NOMO-1 treated with DMSO at 0.1 percent for 48 hours (cell line): ENCODE measurements at regions not wholly inside any gene's neighbourhood (a gene's known extent, or its start where the extent isn't known, plus 50 kb on each side); places are given as distances from the start of the nearest gene placed in this dataset.
A peak's percentile ranks its signal among the peaks of the same experiment; 100 is the strongest.

Source experiments
- DNase-seq: peaks from one replicate; lab custom pipeline; 2025; ENCODE audit not compliant: unreplicated experiment; lab: John Stamatoyannopoulos, UW

DNA sequence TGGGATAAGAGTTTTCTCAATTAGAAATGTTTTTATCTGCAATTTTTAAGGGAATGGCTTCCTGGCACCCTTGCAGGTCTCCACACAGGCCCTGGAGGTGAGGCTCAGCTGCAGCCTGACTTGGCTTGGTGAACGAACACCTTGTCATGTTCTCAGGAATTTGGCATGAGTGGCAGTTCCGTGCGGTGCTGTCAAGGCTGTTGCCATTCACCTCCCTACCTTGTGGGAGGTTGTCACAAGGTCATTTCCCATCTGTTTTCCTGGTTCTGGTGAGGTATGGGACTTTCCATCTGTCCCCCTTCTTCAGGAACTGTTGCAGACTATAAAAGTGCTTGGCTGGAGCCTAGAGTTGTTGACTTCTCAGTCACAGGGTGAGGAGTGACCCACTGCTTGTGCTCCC, 82.9 kb downstream of the ELOVL4 start:
- no peak for DNase-seq

DNA sequence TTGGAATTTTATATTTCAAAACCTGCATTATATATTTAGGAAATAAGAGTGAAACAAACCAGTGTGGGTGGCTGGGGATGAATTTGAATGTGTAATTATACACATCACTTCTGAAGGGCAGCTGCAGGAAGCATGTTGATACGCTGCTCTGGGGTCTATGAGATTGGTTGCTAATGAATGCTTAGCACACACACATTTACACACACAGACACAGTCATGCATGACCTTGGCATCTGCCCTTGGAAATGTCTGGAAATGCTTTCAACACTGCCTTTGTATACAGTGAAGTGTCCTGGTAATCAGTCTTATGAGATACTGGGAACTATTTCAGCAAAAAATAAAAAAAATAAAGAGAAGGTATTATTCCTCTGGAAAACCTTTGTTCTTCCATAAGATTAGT, 83.4 kb downstream of the ELOVL4 start:
- no peak for DNase-seq

DNA sequence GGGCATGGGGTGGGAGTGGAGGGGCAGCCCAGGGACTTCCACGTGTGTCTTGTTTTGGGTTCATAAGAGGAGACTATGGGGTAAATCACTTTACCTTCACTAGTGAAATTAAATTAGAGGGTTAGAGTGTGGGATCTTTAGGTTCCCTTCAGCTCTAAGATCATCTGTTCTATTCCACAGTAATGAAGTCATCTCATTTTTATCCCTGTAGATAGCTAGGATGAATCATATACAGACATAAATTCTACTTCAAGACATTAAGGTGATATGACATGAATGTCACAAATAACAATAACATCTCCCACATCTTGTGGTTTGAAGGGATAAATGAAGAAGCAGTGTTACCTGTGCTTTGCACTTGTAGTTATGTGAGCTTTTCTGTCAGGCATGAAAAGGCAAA, 83.8 kb downstream of the ELOVL4 start:
- DNase-seq: no peak

DNA sequence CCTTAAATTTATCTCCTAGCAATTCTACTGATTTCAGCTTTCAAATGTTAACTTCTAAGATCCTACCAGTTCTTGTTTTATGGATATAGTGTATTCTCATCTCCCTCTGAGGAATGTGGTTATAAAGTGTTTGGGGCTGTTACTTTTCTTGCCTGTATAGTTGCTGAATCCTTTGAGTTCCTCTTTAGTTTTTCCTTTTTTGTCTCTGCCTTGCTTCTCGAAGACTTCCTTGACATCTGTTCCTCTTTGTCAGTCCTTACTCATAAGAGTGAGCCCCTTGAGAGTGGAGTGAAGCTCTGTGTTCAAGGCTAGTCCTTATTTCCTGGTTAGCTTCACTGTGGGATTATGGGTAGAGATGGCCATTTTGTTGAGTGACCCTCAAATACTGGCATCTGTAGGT, 84.6 kb downstream of the ELOVL4 start:
- no peak for DNase-seq

DNA sequence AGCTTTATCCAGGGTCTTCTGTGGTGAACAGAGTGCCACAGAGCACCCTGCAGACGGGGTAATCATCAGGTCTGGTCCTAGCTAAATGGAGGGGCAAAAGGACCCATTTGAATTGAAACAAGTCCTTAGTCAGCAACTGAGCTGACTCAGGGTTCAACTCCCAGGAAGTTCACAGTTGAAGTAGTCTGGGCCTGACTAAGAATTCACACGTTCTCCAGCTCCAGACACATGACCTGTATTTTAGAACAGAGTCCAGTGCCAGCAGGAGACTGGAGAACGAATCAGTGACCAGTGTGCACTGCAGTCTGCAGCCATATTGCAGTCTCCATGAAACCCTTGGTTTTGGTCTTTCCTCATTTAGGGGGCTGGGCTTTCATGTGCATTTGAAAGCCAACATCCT, 85.2 kb downstream of the ELOVL4 start:
- no peak for DNase-seq

DNA sequence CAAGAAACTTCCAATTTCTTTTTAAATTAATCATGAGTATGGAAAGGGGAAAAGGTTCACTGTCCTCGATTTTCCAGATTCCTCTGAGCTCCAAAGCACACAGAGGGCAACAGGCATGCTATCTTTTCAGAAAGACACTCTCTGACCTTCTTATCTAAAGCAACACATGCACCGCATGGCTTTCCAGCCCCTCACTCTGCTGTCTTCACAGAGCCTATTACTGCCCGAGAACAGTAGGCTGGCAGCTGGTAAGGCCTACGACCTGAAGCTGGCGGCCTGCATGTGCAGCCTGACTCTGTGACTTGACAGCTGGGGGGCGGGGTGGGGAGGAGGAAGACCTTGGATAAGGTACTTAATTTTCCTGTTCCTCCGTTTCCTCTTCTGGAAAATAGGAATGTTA, 86.3 kb downstream of the ELOVL4 start:
- no peak for DNase-seq

DNA sequence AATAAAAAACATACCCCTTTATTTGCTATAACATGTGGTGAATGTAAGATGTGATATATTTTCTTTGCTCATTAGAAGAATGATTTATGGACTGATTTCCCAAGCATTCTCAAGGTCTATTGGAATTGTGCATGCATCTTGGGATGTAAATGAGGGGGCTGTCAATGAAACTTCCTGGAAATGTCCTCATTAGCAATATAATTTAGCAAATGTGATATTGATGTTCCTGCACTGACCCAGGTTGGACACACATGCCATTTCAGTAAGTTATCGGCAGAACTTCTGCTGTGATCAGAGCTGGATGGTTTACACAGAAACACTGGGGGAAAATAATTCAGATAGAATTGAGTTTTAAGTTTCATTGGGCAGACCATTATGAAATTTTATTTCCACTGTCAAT, 99.9 kb downstream of the ELOVL4 start:
- DNase-seq: no peak

DNA sequence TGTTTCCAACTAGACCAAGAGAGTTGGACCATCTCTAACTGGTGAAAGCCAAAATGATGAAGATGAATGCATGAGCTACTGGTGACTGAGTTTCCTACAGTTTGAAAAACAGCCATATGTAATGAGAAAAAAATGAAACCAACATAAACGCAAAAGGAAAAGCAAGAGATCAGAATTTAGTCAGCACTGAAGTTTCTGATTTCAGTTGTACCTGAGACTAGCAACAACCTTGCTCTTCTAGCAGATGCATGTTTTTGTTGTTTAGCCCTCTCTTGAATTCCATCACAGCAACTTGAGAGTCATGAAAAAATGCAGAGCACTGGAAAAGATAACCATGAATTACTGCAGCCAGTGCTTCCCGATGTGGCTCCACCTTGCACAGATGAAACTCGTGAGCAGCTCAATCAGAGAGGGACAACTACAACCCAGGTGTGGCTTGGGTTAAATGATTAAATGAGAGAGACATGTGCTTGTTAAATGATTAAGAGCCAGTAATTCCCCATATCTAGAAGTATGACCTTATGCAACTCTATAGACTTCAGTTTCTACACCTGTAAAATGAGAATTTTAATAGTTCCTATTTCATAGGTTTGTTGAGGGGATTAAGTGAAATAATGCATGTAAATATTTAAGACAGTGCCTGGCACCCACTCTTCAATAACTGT, 104.8 kb downstream of the ELOVL4 start:
- DNase-seq: no peak

DNA sequence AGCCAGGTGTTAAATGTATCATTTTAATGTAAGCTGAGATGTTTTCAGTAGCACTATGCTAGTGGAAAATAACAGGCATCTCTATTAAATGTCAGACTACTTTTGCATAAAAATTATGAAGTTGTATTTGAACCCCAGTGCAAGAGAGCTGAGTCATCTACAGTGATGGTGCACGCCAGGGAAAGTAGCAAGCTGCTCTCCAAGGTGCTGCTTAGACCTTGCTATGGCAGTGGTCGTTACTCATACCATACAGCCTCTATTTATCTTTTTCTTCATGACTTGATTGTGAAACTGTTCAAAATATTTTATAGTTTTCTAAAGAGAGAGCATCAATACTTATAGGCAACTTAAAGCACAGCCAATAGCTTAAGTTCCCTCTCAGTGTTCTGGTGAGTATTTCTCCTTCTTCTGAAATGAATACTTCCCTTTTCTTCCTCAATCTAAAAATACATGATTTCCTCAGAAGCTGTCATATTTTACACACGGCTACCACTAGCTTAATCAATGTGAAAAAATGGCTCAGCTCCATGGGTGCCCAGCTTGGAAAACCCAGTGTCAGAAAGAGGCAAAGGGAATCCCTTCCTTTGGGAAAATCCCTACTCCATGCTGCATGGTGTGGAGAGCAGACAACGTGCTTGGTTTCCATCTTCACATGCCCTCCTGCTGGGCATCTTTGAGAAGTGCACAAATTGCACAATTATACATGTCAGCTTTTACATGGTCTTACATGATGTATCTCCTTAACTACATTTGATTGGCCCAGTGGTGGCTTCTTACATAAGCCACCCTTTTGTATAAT, 105.6 kb downstream of the ELOVL4 start:
- peak; percentile 73 for DNase-seq

DNA sequence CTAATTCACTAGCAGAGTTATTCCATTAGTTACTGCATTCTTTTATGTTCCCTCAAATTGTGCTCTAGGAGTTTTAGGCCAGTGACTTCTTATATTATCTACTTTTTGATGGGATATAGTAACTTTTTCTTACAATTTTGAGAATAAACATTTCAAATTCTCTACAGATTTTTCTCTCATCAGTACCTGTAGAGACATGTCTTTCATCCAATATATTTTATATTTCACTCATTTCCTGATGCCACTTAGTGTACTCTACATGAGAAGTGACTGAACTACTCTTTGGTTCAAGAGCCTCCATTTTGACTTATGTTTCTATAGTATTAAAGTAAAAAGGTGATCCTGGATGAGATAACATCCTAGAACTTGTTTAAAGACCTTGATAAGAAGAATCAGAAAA, 108.5 kb downstream of the ELOVL4 start:
- DNase-seq: no peak

DNA sequence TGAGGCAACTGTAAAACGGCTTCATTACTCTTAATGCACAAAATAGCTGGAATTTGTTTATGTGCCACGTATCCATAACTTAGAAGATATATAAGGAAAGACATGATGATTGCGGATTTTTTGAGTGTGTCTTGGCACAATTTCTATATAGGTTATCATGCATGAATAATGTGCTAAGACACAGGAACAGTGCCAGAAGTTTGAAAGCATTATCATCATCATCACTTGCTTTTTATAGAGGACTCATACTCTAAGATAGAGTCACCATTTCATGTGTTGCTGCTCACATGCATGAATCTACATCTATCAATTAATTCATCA, 113.4 kb downstream of the ELOVL4 start:
- no peak for DNase-seq

DNA sequence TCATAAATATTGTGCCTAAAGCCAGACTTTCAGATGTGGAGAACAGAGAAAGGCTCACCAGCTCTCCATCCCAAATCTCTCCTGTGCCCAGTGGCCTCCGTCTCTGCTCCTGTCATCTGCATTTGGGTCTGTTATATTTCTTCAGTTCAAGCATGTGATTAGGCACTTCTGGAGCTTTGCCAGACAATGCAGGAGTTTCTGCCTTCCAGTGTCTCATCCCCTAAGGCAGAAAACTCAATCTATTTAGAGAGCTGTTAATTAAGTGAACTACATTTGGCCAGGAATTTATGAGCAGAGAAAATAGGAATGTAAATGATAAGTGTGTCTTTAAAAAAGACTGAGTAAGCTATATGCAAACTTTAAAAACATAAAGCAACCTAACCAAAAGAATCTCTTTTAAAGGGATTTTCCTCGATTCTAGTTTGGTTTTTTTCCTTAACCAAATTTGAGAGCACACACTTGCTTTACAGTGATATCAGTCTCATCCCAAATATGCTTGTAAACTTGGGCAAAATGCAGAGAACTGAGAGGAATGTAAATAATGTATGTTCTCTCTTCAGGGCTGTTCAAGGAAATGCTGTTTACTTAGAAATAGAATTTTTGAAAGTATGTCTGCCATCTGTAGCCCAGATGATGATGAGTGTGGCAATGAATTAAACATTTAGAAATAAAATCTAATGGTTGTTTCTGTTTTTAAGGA, 113.9 kb downstream of the ELOVL4 start:
- no peak for DNase-seq

DNA sequence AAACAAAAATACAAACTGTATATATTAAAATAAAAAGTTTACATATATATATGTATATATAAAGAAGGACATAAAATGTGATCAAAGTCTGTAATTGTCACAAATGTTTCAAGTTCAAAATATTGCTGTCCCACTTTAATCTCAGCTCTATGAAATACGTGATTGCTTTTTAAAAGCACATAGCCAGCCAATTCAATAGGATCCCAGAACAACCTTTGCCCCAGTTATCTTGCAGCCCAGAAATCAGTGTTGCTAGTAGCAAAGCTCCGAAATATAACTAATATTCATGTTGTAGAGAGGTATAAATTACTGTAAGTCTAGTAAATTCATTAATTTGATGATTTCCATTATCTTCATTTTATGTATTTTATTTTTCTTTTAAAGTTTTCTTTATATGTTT, 114.6 kb downstream of the ELOVL4 start:
- DNase-seq: no peak

DNA sequence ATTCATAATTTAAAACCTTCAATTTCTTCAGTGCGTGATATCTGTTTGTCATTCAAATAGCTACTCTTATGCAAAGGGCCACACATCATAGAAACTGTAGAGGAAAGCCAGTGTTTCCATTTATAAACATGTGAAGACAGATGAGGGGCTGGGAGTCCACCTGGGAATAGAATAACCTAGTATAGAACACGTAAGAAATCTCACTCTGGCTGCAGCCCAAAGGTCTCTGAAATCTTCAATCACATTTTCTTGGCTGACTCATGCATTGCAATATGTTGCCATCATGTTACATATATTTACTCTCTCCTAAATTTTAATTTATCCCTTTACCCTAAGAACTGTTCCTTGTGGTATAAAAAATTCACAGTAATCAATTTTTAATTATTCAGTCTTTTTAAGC, 123.2 kb downstream of the ELOVL4 start:
- no peak for DNase-seq

DNA sequence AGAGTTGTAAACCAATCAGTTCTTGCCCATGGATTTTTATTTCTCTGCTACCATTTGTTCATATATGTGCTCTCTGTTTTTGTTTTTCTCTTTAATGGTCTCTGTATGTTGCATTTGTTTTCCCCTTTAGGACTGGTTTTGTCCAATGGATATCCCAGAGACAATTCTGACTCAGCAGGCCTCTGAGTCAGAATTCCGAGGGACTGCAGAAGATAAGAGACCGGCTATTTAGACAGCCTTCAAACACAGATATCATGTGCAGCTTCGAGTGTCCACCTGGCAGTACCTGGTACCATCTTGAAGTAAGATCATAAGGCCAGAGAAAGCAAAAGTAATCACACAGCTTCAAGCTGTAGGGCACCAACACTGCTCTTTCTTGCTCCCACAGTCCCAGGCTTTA, 125.5 kb downstream of the ELOVL4 start:
- DNase-seq: no peak

DNA sequence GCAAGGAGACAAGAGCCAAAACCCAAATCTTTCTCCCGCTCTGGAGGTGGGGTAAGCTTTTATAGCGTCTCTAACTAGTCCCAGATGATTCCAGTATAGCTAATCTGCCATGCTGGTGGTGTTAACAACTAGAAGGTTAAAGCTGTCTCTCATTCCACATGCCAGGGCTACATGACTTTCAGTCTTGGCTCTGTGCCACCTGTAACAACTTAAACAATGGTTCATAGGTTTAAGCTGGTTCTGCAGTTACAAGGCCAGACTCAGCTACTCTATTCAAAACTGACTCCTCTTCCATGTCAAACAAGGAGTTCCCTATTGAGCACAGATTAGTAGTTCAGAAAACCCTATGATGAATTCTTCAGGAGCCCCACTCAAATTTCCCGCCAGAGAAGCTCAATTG, 128.9 kb downstream of the ELOVL4 start:
- DNase-seq: no peak

DNA sequence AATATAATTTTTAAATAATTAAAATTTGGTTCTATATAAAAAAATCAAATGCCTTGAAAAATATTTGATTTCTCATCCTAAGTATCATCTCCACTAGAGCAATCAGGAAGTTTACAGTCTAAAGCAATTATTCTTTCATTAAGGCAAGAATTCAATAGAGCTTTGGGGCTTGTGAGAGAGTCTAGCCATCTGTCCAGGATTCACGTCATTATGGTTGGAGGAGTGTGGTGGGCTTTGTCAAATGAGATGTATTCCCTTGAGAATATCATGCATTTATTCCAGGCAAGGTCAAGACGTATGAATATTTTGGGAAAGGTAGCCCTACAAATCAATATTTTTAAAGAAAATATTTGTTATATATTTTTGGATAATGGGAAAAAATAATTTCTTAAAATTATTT, 132.4 kb downstream of the ELOVL4 start:
- no peak for DNase-seq

DNA sequence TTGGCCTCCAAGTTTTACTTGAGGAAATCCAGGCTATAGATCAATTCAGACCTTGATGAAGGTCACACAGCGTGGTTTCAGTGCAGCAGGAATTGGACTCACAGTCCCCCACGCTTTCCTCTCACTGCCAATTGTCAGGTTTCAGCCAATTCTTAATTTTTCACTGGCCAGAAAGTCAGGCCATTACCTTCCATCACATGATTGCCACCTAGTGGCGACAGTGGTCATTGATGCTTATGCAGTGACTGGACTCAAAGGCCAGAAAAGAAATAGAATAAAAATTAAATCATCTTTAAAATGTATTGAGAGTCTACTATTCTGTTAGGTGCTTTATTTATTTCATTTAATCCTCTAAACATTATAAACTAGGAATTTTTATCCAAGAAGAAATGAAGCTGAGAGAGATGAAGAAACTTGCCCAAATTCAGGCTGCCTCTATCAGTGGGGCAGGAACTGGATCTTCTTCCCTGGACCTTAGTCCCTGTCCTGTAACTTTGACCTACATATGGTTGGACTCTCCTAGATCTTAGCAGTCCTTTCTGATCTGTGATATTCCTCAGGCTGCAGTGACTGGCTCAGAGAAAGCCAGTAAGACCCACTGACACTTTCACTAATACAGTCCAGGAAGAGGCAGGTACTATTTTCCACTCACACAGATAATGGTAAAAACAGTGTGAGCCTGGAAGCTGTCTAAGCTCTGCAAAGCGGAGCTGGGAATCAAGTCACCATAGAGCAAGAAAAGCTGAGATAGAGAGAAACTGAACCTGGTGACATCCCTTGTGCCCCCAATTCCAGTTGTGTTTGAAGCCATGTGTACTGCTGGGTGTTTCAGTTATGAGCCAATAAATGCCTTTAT, 133.3 kb downstream of the ELOVL4 start:
- peak; percentile 44 for DNase-seq

DNA sequence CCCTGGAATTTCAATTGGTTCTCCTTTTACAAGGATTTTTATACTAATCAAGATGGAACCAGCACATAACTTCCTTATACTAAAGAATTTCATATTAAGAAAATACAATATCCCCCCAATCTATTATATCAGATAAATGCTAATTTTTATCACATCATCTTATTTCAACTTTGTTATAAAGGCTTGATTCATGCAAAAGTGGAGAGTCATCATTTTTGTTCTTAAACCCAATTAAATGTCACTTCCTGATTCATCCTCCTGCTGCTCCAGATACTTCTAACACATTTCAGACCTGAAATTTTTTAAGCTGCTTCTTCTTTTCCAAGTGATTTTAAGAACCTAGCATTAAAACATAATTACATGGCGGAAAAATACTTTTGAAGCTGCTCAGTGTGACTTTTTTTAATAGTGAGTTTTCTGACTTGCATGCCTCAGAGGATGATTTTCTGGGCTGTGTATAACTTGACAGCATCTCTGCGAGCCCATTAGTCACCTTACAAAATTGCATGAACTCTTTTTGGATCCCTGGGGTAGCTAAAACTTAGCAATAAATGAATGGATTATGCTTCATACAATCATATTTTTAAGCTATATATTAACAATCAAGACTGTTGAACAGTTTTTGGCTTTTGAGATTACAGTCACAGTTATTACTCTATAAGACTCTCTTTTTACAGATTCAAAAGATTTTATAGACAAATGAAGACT, 134.1 kb downstream of the ELOVL4 start:
- no peak for DNase-seq

DNA sequence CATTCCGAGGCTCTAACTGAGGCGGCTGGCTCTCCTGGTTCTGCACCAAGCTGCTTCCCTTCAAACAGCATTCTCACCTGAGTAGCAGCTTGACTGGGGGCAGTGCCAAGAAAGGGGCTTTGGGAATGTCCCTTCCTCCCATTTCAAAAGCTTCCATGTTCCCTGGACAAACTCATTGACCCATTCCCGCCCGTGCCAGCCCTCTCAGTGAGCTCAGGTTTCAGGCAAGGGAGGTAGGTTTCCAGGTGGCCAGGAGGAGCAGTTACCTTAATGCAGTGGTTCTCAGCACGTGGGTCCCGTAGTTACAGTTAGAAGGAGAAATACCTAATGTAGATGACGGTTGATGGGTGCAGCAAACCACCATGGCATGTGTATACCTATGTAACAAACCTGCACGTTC, 135.2 kb downstream of the ELOVL4 start:
- DNase-seq: no peak

DNA sequence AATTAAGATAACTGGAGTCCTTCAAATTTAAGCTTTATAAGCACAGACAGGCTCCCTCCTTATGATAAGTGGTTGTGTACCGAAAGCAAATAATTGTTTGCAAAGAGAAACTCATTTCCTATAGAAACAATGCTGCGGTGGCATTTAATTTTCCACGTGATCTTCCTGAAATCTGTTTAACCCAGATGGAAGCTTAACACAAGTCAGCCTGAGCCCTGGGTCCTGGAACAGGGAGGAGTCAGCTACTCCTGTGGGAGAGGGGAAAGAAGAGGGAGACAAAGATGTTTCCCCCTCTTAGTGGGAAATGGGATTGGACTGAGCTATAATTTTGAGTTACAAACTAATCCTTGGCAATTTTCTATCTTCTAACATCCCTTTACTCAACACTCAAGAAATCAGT, 136.5 kb downstream of the ELOVL4 start:
- no peak for DNase-seq
